MM.1S (cell line): ENCODE measurements at regions not wholly inside any gene's neighbourhood (a gene's known extent, or its start where the extent isn't known, plus 50 kb on each side); places are given as distances from the start of the nearest gene placed in this dataset.
"Not testable (repeated sequence)": the region's sequence is repeated elsewhere in the genome, so short reads cannot be mapped to it uniquely, and the experiment has no call there.

ENCODE experiments used
- DNase-seq: peaks from one replicate; pipeline ENCODE4 v3.0.0-alpha.2; 2015
- H2AFZ ChIP-seq: fragments of 300-600 bp; sonication (generic); 2 replicates; pipeline ENCODE4 v1.6.0; 2016; ENCODE audit warnings: antibody characterized with exemption, low read length
- H3F3A ChIP-seq: fragments of 300-600 bp; sonication (generic); 2 replicates; pipeline ENCODE4 v1.6.1; 2016; ENCODE audit warnings: mild to moderate bottlenecking, antibody characterized with exemption, low read length, moderate library complexity, mixed read lengths; ENCODE audit not compliant: insufficient read depth
- H3K27ac ChIP-seq: fragments of 300-600 bp; sonication (generic); 2 replicates; pipeline ENCODE4 v1.5.1; 2016; ENCODE audit warnings: mild to moderate bottlenecking, low read length
- H3K27me3 ChIP-seq: fragments of 300-600 bp; sonication (generic); replicated peaks from 2 replicates; pipeline ENCODE4 v1.6.0; 2016; ENCODE audit warnings: low read length; ENCODE audit not compliant: insufficient read depth
- H3K36me3 ChIP-seq: fragments of 300-600 bp; sonication (generic); replicated peaks from 2 replicates; pipeline ENCODE4 v1.6.1; 2016; ENCODE audit warnings: mild to moderate bottlenecking, low read length, mixed read lengths; ENCODE audit not compliant: insufficient read depth
- H3K4me1 ChIP-seq: fragments of 300-600 bp; sonication (generic); 2 replicates; pipeline ENCODE4 v1.6.1; 2016; ENCODE audit warnings: low read length, mixed read lengths
- H3K4me2 ChIP-seq: fragments of 300-600 bp; sonication (generic); 2 replicates; pipeline ENCODE4 v1.6.0; 2016; ENCODE audit warnings: low read depth, low read length
- H3K4me3 ChIP-seq: fragments of 300-600 bp; sonication (generic); 2 replicates; pipeline ENCODE4 v1.5.1; 2016; ENCODE audit warnings: low read length, mixed read lengths
- H3K79me2 ChIP-seq: fragments of 300-600 bp; sonication (generic); 2 replicates; pipeline ENCODE4 v1.6.1; 2016; ENCODE audit warnings: mixed run types, low read length, mixed read lengths
- H3K9ac ChIP-seq: fragments of 300-600 bp; sonication (generic); 2 replicates; pipeline ENCODE4 v1.6.1; 2016; ENCODE audit warnings: low read length, mixed read lengths
- H3K9me2 ChIP-seq: fragments of 300-600 bp; sonication (generic); replicated peaks from 2 replicates; pipeline ENCODE4 v1.6.1; 2016; ENCODE audit warnings: mild to moderate bottlenecking, low read length, mixed read lengths; ENCODE audit not compliant: insufficient read depth
- H3K9me3 ChIP-seq: fragments of 300-600 bp; sonication (generic); replicated peaks from 2 replicates; pipeline ENCODE4 v1.6.1; 2016; ENCODE audit warnings: mild to moderate bottlenecking, low read length, mixed read lengths; ENCODE audit not compliant: insufficient read depth
- H4K20me1 ChIP-seq: fragments of 300-600 bp; sonication (generic); 2 replicates; pipeline ENCODE4 v1.6.1; 2016; ENCODE audit warnings: mild to moderate bottlenecking, low read length, moderate library complexity, mixed read lengths; ENCODE audit not compliant: insufficient read depth
- CTCF ChIP-seq: fragments of 300-600 bp; sonication (generic); IDR thresholded peaks from 2 replicates; pipeline ENCODE4 v1.5.1; 2016; ENCODE audit warnings: antibody characterized with exemption, low read length, mixed read lengths
- EZH2 ChIP-seq: fragments of 300-600 bp; sonication (generic); optimal IDR thresholded peaks from 2 replicates; pipeline ENCODE3; 2017; ENCODE audit warnings: low read depth, mild to moderate bottlenecking, antibody characterized with exemption, low read length, mixed read lengths
- EZH2phosphoT487 ChIP-seq: fragments of 300-600 bp; sonication (generic); IDR thresholded peaks from 2 replicates; pipeline ENCODE4 v1.6.1; 2018; ENCODE audit warnings: antibody characterized with exemption, low read length

- Histone ChIP-seq H3K9ac (no peak overlapping the region), H3F3A (no peaks in the 10 kb centered on the region), H3K79me2 (no peaks in the 10 kb centered on the region), H3K4me3 (no peak overlapping the region), H3K9me2 (no peaks in the 10 kb centered on the region), H2AFZ (peak overlapping the region; percentile 54; the same call in 1 of the 2 replicates), H4K20me1 (no peaks in the 10 kb centered on the region), H3K4me2 (peak overlapping the region; percentile 36; the same call in 1 of the 2 replicates), H3K4me1 (no peaks in the 10 kb centered on the region), H3K27ac (no peak overlapping the region), H3K36me3 (no peaks in the 10 kb centered on the region), H3K9me3 (no peaks in the 10 kb centered on the region), H3K27me3 (no peaks in the 10 kb centered on the region)
- TF ChIP-seq EZH2 (no peak), EZH2phosphoT487 (no peak), CTCF (peak; percentile 88)
- DNase-seq, result peak; percentile 80
These were observed 122.7 kb upstream of the PRSS1 start for GRCh38 chr7:142626420-142627035.

GRCh38 chr7:142625216-142625615 lies 124.1 kb upstream of the PRSS1 start:
- not testable (repeated sequence) for H3K27me3 ChIP-seq, H3K4me2 ChIP-seq, H3K36me3 ChIP-seq, H3K4me3 ChIP-seq, H3K27ac ChIP-seq, H3K9me3 ChIP-seq, H3K4me1 ChIP-seq, DNase-seq, H3K9ac ChIP-seq, H3K79me2 ChIP-seq, H4K20me1 ChIP-seq, H3F3A ChIP-seq, H2AFZ ChIP-seq, H3K9me2 ChIP-seq

GRCh38 chr7:142620402-142620801 lies 128.9 kb upstream of the PRSS1 start:
- H3K27ac ChIP-seq, result no peak overlapping the region
- H3K9ac ChIP-seq, result no peak overlapping the region
- H3F3A ChIP-seq, result no peaks in the 10 kb centered on the region
- no peaks in the 10 kb centered on the region for H3K36me3 ChIP-seq
- H3K4me3 ChIP-seq, result no peak overlapping the region
- H3K4me1 ChIP-seq, result no peaks in the 10 kb centered on the region
- no peak overlapping the region for H2AFZ ChIP-seq
- no peak overlapping the region for H3K4me2 ChIP-seq
- no peaks in the 10 kb centered on the region for H3K9me2 ChIP-seq
- H3K27me3 ChIP-seq, result no peaks in the 10 kb centered on the region
- H4K20me1 ChIP-seq, result no peaks in the 10 kb centered on the region
- no peaks in the 10 kb centered on the region for H3K79me2 ChIP-seq
- DNase-seq, result no peak
- TF ChIP-seq EZH2 (no peak), EZH2phosphoT487 (no peak), CTCF (no peak)
- no peaks in the 10 kb centered on the region for H3K9me3 ChIP-seq

GRCh38 chr7:142618655-142619351 lies 130.5 kb upstream of the PRSS1 start:
- H3K4me1 ChIP-seq, result no peaks in the 10 kb centered on the region
- no peaks in the 10 kb centered on the region for H3F3A ChIP-seq
- no peak overlapping the region for H3K9ac ChIP-seq
- H2AFZ ChIP-seq, result 0 out of 2 replicates have a peak overlapping the region, but pooled peaks have one; percentile 5
- H3K9me2 ChIP-seq, result no peaks in the 10 kb centered on the region
- H3K79me2 ChIP-seq, result no peaks in the 10 kb centered on the region
- H3K4me2 ChIP-seq, result no peak overlapping the region
- no peak overlapping the region for H3K27ac ChIP-seq
- H3K9me3 ChIP-seq, result no peaks in the 10 kb centered on the region
- H3K36me3 ChIP-seq, result no peaks in the 10 kb centered on the region
- H3K4me3 ChIP-seq, result no peak overlapping the region
- no peak for DNase-seq
- no peaks in the 10 kb centered on the region for H3K27me3 ChIP-seq
- TF ChIP-seq CTCF, result no peak
- no peak for TF ChIP-seq EZH2
- TF ChIP-seq EZH2phosphoT487, result no peak
- no peaks in the 10 kb centered on the region for H4K20me1 ChIP-seq
